NCI-H187 (cell line): ENCODE measurements at regions not wholly inside any gene's neighbourhood (a gene's known extent, or its start where the extent isn't known, plus 50 kb on each side); places are given as distances from the start of the nearest gene placed in this dataset.

Source experiments
- DNase-seq, 2 experiments: peaks; one replicate each; lab custom pipeline; 2025; lab: John Stamatoyannopoulos, UW

DNA sequence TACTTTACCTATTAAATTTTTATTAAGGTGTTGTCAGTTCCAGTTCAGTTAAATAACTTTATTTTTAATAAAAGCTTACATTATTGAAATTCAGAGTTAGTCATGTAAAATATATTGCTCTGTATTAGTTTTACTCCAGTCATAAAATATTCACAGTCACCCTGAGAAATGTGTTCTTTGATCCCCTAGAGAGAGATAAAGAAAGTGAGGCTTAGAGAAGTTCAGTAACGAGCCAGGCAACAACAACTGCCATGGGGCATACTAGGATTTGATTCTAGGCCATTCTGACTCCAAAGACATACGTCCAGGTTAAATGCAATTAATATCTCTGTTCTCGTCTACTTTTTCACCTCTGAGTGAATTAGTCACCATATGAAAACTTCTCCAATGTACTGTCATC, 761.9 kb upstream of the CXADR start:
- DNase-seq, result no peak

DNA sequence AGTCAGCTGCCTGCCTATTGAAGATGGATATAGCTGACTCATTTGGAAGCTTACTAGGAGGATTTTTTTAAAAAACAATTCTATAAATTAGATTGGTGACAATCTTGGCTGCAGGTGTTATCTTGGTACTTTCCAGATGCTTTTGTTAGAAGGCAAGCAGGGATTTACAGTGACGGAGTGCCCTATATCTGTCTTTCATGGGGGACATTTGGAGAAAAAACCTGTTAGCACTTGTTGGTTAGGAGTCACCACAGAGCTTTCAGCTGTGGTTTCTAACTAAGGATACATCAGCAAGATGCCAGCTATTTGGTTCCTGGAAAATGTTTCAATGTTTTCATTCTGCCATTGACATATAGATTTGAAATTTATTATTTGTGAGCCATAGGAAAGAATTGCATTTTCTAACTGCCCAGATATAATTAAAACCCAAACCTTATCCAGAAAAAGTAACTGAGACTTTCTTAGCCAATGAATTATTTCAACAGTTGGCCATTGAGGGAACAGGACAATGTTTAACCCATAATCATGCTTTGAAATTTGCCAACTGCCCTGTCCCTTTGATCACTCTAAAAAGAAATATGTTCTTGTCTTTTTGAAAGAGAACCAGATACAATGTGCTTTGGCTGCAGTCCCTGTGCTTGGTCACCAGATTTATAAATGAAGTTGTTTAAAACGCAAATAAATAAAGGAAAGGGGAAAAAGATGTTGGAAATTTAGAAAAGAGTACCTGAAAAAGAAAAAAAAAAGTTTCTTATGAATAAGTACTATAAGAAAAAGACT, 761.0 kb upstream of the CXADR start:
- no peak for DNase-seq

DNA sequence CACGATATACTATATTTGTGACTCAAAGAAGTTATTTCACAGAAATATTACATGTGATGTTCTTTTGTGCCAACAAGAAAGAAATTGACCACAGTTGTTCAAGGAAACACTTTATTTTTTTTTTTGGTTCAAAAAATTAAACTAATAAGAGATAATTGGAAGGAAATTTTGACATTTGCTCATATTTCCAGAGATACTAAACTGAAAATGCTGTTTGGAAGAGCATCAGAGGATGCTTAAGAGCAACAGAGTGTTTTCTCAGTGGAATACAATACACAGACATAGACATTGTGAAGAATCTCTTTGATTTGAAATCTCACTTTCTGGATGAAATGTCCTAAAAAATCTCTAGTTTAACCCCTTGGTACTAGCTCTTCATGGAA, 760.4 kb upstream of the CXADR start:
- DNase-seq, result no peak

DNA sequence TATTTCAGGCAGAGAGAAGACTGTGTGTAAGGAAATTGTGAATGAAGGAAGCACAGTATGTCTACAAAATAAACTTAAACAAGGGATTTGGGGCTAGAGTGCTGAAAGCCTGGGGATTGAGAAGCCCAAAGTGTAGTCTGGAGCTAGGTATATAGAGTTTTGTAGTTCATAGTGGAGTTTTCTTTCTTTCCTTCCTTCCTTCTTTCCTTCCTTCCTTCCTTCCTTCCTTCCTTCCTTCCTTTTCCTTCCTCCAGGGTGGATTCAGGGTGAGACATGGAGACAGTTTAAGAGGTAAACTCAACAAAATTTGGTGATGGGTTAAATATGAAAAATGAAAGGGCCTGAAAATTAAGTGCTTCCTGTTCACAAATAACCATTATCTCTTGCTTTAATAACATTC, 757.8 kb upstream of the CXADR start:
- DNase-seq, result no peak

DNA sequence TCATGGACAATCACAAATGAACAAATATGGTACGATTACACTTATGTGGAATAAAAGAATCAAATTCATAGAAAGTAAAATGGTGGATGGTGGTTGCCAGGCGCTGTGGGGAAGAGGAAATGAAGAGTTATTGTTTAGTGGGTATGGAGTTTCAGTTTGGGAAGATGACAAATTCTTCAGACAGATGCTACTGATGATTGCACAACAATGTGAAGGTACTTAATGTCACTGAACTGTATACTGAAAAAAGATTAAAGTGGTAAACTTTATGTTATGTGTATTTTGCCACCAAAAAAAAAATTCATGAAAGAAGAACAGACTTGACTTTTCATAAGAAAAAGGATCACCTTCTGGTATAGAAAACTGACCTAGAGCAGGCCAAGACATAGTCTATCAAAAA, 745.6 kb upstream of the CXADR start:
- DNase-seq, result no peak

DNA sequence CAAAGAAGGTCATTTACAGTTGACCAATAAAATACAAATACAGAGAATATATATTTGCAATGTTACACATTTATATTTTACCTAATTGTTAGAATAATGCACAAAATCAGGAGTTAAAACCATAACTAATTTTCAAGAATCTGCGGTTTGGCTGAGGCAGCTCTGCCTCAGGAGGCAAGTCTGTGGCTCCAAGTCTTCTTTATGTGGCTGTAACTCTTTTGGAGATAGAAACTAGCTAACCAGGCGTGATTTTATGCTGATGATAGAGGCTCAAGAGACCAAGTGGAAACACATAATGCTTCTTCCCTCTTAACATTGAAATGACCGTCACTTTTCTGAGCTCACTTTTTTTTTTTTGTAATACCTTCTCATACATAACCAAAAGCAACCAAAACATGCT, 744.7 kb upstream of the CXADR start:
- DNase-seq, result no peak

DNA sequence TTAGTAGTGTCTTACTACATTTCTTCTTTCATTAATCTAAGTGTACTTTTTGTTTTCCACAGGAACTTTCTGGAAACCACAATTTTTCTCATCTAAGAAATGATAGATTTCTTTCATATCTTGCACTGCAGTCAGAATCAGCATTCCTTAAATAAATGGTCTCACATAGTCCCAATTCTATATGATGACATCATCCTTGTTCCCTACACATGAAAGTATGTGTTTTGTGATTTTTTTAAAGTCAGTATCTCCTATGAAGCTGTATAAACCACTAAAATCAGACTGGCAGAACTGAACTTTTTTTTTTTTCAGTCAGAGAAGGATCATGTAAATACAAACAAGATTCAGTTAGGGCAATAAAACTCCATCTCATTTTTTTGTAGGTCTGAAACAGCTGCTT, 742.6 kb upstream of the CXADR start:
- no peak for DNase-seq

DNA sequence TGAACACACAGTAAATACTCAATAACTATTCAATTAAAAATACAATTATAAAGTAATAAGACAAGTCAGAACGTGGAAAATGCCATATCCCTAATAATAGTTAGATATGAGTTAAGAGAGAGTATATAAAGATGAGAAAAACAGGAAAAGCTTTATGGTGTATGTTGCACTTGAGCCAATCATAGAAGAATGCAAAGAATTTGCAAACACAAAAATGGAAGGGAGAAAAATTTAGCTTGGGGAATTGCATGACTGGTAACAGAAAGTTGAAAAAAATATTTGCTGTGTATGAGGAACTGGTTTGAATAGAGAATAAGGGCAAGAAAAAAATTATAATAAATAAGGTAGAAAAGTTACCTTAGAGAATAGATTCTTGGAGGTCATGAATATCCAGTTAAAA, 739.6 kb upstream of the CXADR start:
- no peak for DNase-seq

DNA sequence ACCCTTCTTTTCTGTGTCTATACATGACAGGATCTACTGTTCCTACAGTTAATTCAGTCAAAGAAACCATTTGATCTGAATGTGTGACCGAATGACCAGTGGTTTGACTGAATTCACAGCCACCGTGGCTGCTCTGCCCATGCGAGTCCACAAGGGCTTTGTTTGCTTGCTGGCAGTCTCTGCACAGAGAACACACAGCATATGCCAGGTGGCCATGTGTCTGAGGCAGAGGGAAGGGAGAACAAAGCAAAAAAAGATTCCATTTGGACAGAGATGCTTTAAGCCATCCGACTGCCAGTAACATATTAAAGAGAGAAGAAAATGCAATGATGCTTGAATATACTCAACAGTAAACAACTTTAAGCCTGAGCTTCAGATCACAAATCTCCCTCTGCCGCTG, 737.8 kb upstream of the CXADR start:
- DNase-seq, result no peak

DNA sequence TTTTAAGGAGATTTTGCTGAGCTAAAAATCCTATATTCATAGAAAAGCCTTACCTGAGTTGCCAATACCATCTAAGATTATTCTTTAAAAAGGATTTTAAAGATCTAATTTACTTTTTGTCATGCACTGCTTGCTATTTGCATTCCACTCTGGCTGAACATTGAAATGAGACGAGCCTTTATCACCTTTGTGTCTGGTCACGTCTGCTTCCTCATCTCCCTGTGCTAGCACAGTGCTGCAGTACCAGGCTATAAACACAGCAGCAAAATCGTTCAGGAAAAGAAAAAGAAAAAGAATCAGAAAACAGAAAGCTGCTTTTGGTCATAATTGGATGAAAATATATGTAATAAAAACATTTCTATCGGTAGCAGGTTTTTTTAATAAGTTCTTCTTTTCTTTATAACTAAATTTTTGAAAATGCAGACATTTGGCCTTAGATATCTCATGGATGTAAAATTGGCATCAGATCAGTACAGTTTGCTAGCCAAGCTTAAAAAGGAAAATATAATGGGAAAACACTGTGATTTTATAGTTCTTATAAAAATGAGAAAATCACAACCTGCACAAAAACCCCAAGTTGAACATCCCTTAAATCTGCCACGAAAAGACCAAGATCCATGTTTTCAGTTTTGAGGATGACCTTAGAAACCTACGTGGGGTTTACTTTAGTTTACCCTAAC, 735.7 kb upstream of the CXADR start:
- DNase-seq, result no peak

DNA sequence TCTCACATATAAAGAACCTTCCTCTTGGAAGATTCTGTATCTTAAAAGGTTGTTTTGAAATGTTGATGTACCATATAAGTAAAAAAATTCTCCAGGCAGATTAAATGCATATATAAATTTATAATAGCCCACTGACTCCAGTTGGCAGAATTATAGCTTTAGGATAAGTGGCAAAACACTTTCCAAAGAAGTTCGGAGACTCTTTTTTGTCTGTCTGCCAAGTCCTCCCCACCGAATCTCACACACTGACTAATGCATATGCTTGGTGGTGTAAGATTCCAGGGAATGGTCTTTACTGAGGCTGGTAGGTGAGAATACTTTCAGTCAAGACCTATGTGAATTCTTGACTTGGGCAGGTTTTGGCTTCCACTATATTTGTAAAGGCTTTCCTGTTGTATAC, 724.3 kb upstream of the CXADR start:
- DNase-seq, result no peak

DNA sequence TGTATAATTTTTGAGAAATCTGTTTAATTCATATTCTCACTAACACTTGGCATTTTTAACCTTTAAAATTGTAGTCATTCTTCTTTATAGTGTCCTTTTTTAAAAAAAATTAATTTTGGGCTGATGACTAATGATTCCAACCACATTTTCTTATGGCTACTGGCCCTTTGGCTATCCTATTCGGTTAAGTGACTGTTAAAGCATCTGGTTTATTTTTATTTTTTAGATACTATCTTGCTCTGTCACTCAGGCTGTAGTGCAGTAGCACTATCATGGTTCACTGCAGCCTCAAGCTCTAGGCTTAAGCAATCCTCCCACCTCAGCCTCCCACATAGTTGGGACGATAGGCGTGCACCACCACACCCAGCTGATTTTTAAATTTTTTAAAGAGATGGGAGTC, 723.2 kb upstream of the CXADR start:
- DNase-seq, result no peak

DNA sequence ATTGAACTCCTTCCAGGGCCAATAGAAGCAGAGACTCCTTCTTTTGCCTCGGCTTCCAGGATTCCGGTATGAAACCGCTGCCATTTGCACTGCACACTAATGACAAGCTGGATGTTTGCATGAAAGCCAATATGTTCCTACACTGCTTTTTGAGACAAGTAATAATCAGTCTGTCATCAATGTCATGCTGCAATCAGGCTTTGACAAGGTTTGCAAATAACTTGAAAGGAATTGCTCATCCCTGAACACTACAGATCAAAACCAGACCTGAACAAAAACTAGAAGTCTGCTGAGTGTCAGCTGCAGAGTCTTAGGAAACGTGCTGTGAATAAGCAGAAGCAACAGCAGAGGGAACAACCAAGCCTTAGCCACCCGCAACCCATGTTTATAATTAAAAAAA, 720.7 kb upstream of the CXADR start:
- DNase-seq, result no peak

DNA sequence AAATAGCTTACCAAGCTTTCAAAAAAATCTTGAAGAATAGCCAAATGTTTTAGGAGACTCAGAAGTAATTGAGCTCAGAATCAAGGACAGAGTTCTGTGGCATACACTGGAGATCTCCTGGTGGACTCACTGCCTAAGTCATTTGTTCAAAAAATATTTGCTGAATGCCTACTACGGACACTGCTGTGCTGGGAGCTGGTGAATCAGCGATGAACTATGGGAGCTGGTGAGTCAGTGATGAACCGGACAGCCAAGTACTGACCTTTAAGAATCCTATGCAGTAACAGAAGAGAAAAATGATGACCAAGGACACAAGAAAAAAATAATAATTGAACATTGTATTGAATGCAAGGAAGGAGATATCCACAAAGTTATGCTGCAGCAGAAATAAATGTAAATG, 717.9 kb upstream of the CXADR start:
- no peak for DNase-seq

DNA sequence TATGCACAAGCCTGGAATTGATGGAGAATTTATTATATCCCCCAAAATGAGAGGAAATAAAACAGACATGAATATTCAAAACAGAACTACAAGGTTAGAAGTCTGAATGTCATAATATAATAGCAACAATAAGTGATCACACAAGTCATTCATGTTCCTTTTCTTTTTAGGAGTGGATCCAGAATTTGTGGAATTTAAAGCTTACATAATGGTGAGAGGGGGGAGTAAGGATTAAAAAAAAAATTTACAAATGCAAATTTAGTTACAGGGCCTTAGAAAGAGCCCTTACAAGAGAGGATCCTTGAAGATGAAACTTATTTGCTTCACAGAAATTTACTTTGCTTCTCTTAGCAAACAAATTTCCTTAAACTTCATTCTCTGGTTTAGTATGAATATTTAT, 716.1 kb upstream of the CXADR start:
- DNase-seq, result no peak

DNA sequence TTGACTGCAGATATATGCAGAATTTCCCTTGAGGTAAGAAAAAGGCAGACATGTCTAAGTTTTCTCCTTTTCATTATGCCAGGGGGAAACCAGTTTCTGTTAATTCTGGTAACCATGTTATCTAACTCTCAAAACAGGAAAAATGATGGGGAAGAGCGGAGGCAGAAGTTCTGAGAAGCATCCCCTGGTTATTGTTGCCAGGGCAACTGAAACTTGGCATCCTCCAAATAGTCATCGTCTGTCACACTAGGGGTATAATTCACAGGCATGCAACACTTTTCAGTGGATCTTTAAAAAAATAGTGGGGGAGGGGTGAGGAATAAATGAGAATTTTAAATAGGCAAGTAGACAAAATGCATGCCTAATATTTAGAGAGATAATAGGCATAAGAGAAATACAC, 715.3 kb upstream of the CXADR start:
- DNase-seq, result no peak

DNA sequence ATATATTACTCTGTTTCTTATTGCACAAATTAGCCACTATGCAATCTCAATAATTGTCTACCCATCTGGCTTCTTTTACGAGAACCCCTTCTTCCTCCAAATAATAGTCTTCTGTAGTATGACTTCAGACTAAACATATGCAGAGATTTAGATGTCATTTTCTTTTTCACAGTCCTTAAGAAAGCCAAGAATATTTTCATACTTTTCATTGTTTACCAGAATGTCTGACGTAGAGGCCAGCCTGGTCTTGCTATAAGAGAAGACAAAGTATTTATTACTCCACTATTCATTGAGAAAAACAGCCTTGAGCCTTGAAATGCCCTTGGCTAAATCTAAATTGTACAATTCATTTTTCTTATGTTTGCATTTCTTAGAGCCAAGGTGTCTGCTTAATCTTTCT, 714.9 kb upstream of the CXADR start:
- DNase-seq, result no peak

DNA sequence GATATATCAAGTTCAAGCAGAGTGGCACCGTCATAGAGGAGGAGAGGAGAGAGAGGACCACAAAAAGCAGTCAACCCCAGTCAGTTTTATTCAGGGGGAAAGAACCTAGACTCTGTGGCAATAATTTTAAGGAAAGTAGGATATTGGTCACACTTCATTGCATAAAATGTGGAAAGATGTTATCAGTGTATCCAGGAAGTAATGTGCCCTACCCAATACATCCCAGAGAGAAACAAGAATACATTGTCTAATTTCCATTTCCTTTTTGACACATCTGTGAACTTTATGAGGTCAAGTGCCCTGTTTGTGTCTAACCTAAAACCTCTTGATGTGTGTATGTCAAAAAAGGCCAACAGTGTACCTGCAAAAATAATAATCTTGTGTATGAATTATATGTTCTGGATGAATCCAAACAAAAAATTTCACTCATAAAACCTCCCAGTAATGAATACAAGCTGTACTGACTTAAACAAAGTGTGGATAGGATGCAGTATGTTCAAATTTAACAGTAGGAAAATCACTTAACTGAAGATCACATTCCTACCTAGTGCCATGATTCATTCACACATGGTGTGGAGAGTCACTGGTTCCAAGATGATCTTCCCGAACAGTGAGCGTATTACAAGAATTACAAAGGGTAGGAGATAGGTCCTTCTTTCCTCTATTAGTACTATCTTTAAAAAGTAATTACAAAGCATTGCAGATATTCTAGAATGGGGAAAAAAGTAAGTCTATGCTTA, 712.1 kb upstream of the CXADR start:
- DNase-seq, result no peak

DNA sequence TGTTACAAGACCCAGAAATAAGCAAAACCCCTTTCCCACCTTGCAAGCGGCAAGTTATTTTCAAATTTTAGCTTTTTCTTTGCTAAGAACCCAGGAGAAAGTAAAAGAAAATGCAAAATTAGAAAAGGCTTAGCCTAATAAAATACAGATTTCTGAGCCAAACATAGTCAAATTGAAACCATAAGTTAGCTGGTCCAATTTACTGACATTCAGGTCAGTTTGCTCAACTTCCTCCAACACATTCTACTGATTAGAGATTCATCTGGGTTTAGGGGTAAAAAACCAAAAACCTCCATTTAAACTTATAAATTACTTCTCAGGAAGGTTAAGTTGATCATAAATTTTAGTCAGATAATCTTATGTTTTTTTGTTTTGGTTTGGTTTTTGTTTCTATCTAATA, 701.8 kb upstream of the CXADR start:
- DNase-seq, result no peak

DNA sequence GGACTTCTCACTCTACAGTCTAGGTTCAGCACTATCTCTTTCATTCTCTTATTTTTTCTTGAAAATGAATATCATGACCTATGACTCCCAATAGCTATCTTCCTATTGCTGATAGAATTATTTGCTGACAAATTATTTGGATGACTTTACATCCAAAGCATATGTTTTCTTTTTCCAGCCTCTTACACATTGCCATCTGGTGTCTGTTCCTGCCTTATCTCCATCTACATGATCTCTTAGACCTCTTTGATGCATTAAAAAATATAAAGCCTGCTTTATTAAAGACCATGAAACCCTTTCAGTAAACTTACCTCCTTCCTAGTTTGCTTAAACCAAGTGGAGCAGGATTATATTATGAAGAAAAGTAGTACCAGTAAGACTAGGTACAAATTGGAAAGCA, 700.9 kb upstream of the CXADR start:
- DNase-seq, result no peak

DNA sequence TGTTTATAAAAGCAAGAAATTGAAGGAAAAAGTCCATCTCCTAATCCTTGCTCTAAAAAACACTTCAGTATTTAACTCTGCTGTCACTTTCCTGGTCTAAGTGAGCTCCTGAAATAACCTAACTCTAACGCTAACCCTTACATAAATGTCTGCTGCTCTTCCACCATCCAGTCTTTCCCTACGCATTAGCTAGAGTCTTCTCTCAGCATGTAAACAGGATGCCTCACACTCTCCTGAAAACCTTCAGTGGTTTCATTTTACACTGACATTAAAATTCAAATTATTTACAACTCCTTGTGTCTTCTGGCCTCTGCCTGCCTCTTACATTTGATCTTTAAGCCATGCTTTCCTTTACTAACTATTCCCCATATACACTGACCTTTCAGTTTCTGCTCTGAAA, 697.6 kb upstream of the CXADR start:
- DNase-seq, result no peak

DNA sequence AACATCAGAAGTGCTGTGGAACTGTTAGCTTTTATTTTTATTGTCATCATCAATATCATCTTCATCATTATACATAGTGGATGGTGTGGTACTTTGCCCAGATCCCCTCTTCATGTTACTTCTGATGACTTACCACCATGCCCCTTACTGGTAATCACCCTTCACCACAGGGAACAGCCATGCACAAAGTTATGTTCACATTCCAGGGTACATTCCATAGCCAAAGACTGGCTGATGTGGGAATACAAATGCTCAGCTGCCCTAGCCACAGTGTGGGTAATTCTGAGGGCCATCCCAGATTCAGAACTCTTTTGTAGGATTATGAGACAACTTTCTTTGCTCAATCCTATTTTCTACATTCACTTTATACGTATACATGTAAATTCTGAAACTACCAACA, 691.3 kb upstream of the CXADR start:
- no peak for DNase-seq

DNA sequence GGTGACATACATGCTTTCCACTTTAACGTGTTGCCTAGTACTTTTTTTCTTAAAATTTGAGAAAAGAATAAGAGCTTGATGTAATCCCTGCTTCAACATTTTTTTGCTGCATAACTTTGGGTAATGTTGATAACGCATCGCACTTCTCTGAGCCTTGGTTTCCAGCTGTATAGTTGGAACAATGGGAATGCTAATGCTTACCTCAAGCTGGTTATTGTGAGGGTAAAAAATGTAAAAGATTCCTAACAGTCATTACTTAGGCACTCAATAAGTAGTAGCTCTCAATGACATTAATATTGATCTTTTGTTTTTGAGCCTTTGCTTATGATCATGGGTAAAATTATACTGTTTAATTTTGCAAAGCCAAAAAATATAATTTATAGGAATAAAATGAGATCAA, 683.3 kb upstream of the CXADR start:
- DNase-seq, result no peak
